SK-N-SH treated with all-trans-retinoic acid at 6 μM for 48 hours (cell line): ENCODE measurements at regions not wholly inside any gene's neighbourhood (a gene's known extent, or its start where the extent isn't known, plus 50 kb on each side); places are given as distances from the start of the nearest gene placed in this dataset.

Experiments used
- ATAC-seq: fragments of 200-7000 bp; cut with Tn5 transposase; 3 replicates; pipeline ENCODE4 v1.9.1; 2020; ENCODE audit warnings: mild to moderate bottlenecking, moderate library complexity
- BACH2 ChIP-seq: fragments of 250-450 bp; sonication (Bioruptor Pico); IDR thresholded peaks from 2 replicates; pipeline ENCODE4 v1.9.0; 2021; ENCODE audit warnings: mild to moderate bottlenecking, borderline replicate concordance
- CSRNP3 ChIP-seq: fragments of 250-450 bp; sonication (Bioruptor Pico); IDR thresholded peaks from 2 replicates; pipeline ENCODE4 v1.5.1; 2021; ENCODE audit warnings: mild to moderate bottlenecking, moderate library complexity
- PATZ1 ChIP-seq: fragments of 250-450 bp; sonication (Bioruptor Pico); IDR thresholded peaks from 2 replicates; pipeline ENCODE4 v1.8.0; 2020; ENCODE audit warnings: mild to moderate bottlenecking, moderate library complexity, borderline replicate concordance
- RARB ChIP-seq: fragments of 250-450 bp; sonication (Bioruptor Pico); IDR thresholded peaks from 2 replicates; pipeline ENCODE4 v1.8.0; 2021; ENCODE audit warnings: mild to moderate bottlenecking, moderate library complexity
- SNAI2 ChIP-seq: fragments of 250-450 bp; sonication (Bioruptor Pico); IDR thresholded peaks from 2 replicates; pipeline ENCODE4 v1.5.0; 2020; ENCODE audit warnings: mild to moderate bottlenecking, moderate library complexity
- TOX ChIP-seq: fragments of 250-450 bp; sonication (Bioruptor Pico); IDR thresholded peaks from 2 replicates; pipeline ENCODE4 v1.8.0; 2021; ENCODE audit warnings: mild to moderate bottlenecking, moderate library complexity, borderline replicate concordance

- TF ChIP-seq PATZ1 (CRISPR knock-in tag): no peak
- TF ChIP-seq RARB: no peak
- no peak for TF ChIP-seq CSRNP3 (CRISPR knock-in tag)
- no peak for TF ChIP-seq BACH2 (CRISPR knock-in tag)
- TF ChIP-seq TOX (CRISPR knock-in tag): no peak
Observed at GRCh38 chr2:12663306-12664037, 53.3 kb upstream of the TRIB2 start (continued).

- no peak for ATAC-seq
- TF ChIP-seq RARB (no peak), SNAI2 (CRISPR knock-in tag) (no peak)
Observed at GRCh38 chr2:12665334-12665733, 51.4 kb upstream of the TRIB2 start.

- no peak for TF ChIP-seq PATZ1 (CRISPR knock-in tag)
- TF ChIP-seq, all 23 proteins: peak for 0
- ATAC-seq: no peak
Observed at GRCh38 chr2:12666445-12666844, 50.3 kb upstream of the TRIB2 start.
